Adrenal gland (tissue), 9 donors: ENCODE measurements at regions not wholly inside any gene's neighbourhood (a gene's known extent, or its start where the extent isn't known, plus 50 kb on each side); places are given as distances from the start of the nearest gene placed in this dataset.

Experiments used
- DNase-seq, 7 donors: peaks; one replicate each; pipeline ENCODE4 v3.0.0-alpha.2; 2019 to 2020
- H3K27ac ChIP-seq, 5 donors: fragments of 200-600 bp; sonication (generic) in 4 of 5; 1 replicate in 3 of 5; 2 replicates in 2 of 5; pipeline versions ENCODE4 v1.5.1 to v1.8.0; 2016 to 2020; ENCODE audit warnings: mild to moderate bottlenecking in 1 of 5
- H3K27me3 ChIP-seq: fragments of 200-600 bp; 2 replicates; pipeline ENCODE4 v1.8.0; 2021
- H3K36me3 ChIP-seq, 2 donors: fragments of 200-600 bp; replicated peaks in 1 of 2; 1 replicate in 1 of 2; 2 replicates in 1 of 2; pipeline versions ENCODE4 v1.5.1 to v1.8.0; 2018 to 2022
- H3K4me1 ChIP-seq, 2 donors: fragments of 200-600 bp; replicated peaks in 1 of 2; 1 replicate in 1 of 2; 2 replicates in 1 of 2; pipeline versions ENCODE4 v1.5.1 to v1.8.0; 2018 to 2021
- H3K4me3 ChIP-seq, 4 donors: fragments of 200-600 bp; sonication (generic) in 3 of 4; one replicate each; pipeline ENCODE4 v1.5.1; 2016 to 2018
- H3K9me3 ChIP-seq, 3 donors: fragments of 200-600 bp; sonication (generic) in 1 of 3; replicated peaks in 1 of 3; 1 replicate in 2 of 3; 2 replicates in 1 of 3; pipeline versions ENCODE4 v1.5.1 to v1.8.0; 2016 to 2021
- CTCF ChIP-seq, 6 experiments: fragments of 450-650 bp in 4 of 6; fragments of 200-600 bp in 2 of 6; sonication (generic) in 1 of 6; IDR thresholded peaks; 1 replicate in 5 of 6; 2 replicates in 1 of 6; pipeline versions ENCODE4 v1.5.1 to v1.8.0; 2016 to 2021; ENCODE audit warnings: antibody characterized with exemption in 6 of 6, mild to moderate bottlenecking in 2 of 6, moderate library complexity in 1 of 6
- POLR2A ChIP-seq, 2 donors: fragments of 450-650 bp; IDR thresholded peaks; one replicate each; pipeline ENCODE4 v1.6.1; 2017; ENCODE audit warnings: antibody characterized with exemption in 2 of 2, mild to moderate bottlenecking in 2 of 2, moderate library complexity in 1 of 2
- WGBS, 4 donors: extraction: QIAGEN DNeasy Blood & Tissue Kit in 2 of 4; methylation state at CpG; one replicate each; pipeline versions ENCODE4 v1.1.5 to v1.1.7; 2013 to 2017; 5-methylcytosine and 5-hydroxymethylcytosine counted together
- intact Hi-C, 2 donors: fragments of 100-400 bp; cut with DNase I; formaldehyde crosslinking; loops; one replicate each; pipeline versions ENCODE4 v1.14.1 to v1.15.0; 2022 to 2023
- donor health status: healthy with polysubstance abuse.
- donor health status: Bipolar disorder and iron deficiency.
- donor health status: DM: yes; HTN: yes; CAD: no.
- donor health status: DM: no; HTN: no; CAD: no.
- donor health status: DM: no; HTN: no; CAD: no.

DNA sequence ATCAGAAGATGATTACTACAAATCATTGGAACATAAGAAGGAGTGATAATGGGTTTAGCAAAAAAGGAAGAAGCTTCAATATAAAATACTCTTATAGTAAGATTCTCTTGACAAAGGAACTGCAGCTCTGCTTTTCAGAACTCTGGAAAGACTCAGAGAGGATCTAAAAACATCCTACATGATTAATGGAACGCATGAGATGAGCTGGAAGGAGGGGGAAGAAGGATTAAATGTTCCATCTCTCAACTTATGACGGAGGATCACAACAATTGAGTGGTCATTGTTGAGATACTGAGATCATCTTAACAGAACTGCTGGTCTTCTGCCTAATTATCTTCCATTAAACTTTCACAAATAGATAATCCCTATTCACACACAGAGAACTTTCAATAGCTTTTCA, 267.5 kb upstream of the SLC8A1 start:
- intact Hi-C loops = no loop called here
- H3K4me1 ChIP-seq = no peaks in the 10 kb centered on the region
- no peak for TF ChIP-seq CTCF (IDR thresholded peaks at IDR 0.05)
- no peak for TF ChIP-seq POLR2A (IDR thresholded peaks at IDR 0.05)
- no peaks in the 10 kb centered on the region for H3K9me3 ChIP-seq
- DNase-seq = no peak
- H3K27me3 ChIP-seq = no peaks in the 10 kb centered on the region
- H3K36me3 ChIP-seq = no peaks in the 10 kb centered on the region
- no peak overlapping the region for H3K27ac ChIP-seq
- H3K4me3 ChIP-seq = no peak overlapping the region
- WGBS, 4 donors = 41 to 63% (median 51%) methylated on average over 2 of the region's 2 CpGs

- no peaks in the 10 kb centered on the region for H3K36me3 ChIP-seq
- no peak for DNase-seq
- no peak overlapping the region for H3K4me3 ChIP-seq
- H3K4me1 ChIP-seq = no peaks in the 10 kb centered on the region
- no peak overlapping the region for H3K27ac ChIP-seq
- no peaks in the 10 kb centered on the region for H3K27me3 ChIP-seq
- intact Hi-C loops = no loop called here
- no peak for TF ChIP-seq CTCF (IDR thresholded peaks at IDR 0.05)
- no peak for TF ChIP-seq POLR2A (IDR thresholded peaks at IDR 0.05)
- WGBS, 4 donors = 56 to 75% (median 66%) methylated on average over 1 of the region's 1 CpG
- H3K9me3 ChIP-seq = no peaks in the 10 kb centered on the region
These were observed 269.7 kb upstream of the SLC8A1 start for GRCh38 chr2:40721595-40721994.

DNA sequence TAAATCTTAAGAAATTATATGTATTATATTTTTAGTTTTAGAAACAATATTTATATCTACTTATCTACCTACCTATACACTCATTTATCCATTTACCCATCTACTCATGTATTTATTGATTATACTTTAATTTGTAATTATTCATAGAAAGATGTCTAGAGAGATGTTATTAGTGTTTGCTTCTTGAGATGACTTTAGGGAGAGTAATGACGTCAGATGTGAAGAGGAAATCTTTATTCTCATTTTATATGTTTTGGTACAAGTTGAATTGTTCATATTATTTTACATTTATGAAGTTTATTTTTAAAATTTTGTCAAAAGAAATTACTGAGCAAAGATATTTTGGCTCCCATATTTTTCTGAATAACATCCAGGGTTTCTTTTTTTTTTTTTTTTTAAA, 271.3 kb upstream of the SLC8A1 start:
- no peak for DNase-seq
- H3K27me3 ChIP-seq = no peaks in the 10 kb centered on the region
- 0 to 56% (median 17%) methylated on average over 1 of the region's 1 CpG for WGBS, 4 donors
- H3K9me3 ChIP-seq = no peaks in the 10 kb centered on the region
- H3K4me3 ChIP-seq = no peak overlapping the region
- no peaks in the 10 kb centered on the region for H3K4me1 ChIP-seq
- intact Hi-C loops = no loop called here
- no peaks in the 10 kb centered on the region for H3K36me3 ChIP-seq
- no peak overlapping the region for H3K27ac ChIP-seq
- TF ChIP-seq CTCF (IDR thresholded peaks at IDR 0.05) (no peak), POLR2A (IDR thresholded peaks at IDR 0.05) (no peak)

GRCh38 chr2:40725040-40725439, 273.1 kb upstream of the SLC8A1 start:
- Histone ChIP-seq H3K27ac (no peak overlapping the region), H3K4me1 (no peaks in the 10 kb centered on the region), H3K9me3 (no peaks in the 10 kb centered on the region), H3K36me3 (no peaks in the 10 kb centered on the region), H3K4me3 (no peak overlapping the region), H3K27me3 (no peaks in the 10 kb centered on the region)
- intact Hi-C loops = no loop called here
- TF ChIP-seq POLR2A (IDR thresholded peaks at IDR 0.05) (no peak), CTCF (IDR thresholded peaks at IDR 0.05) (no peak)
- DNase-seq = no peak
- 35 to 67% (median 61%) methylated on average over 3 of the region's 3 CpGs for WGBS, 4 donors
